ENCODE measurements at regions not wholly inside any gene's neighbourhood (a gene's known extent, or its start where the extent isn't known, plus 50 kb on each side); places are given as distances from the start of the nearest gene placed in this dataset.

DNA sequence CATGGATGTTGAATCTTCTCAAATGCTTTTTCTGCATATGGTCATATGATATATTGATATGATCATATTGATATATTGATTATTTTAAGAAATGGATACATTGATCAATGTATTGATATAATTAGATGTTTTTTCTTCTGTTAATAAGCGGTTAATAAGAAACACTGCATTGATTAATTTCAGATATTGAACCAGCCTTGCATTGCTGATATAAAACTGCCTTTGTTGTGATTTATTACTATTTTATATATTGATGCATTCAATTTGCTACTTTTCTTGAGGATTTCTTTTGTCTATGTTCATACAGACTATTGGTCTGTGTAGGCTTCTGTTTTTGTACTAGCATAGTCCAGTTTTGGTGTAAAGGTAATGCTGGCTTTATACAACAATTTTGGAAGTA, 79.7 kb upstream of the ELN start:
- no peak for TF ChIP-seq EZH2phosphoT487 (IDR thresholded peaks at IDR 0.05; ENCODE audit: borderline replicate concordance, low read length)
- TF ChIP-seq, protein P1, sequence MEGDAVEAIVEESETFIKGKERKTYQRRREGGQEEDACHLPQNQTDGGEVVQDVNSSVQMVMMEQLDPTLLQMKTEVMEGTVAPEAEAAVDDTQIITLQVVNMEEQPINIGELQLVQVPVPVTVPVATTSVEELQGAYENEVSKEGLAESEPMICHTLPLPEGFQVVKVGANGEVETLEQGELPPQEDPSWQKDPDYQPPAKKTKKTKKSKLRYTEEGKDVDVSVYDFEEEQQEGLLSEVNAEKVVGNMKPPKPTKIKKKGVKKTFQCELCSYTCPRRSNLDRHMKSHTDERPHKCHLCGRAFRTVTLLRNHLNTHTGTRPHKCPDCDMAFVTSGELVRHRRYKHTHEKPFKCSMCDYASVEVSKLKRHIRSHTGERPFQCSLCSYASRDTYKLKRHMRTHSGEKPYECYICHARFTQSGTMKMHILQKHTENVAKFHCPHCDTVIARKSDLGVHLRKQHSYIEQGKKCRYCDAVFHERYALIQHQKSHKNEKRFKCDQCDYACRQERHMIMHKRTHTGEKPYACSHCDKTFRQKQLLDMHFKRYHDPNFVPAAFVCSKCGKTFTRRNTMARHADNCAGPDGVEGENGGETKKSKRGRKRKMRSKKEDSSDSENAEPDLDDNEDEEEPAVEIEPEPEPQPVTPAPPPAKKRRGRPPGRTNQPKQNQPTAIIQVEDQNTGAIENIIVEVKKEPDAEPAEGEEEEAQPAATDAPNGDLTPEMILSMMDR (IDR thresholded peaks at IDR 0.05; ENCODE audit: low read depth, low read length, poor library complexity, severe bottlenecking) = no peak
- no peaks in the 10 kb centered on the region for H3K9me2 ChIP-seq (replicated peaks; ENCODE audit: control insufficient read depth, low read length)
- no peaks in the 10 kb centered on the region for H3K36me3 ChIP-seq (ENCODE audit: control insufficient read depth, low read length)
- no peak overlapping the region for H3K4me2 ChIP-seq (ENCODE audit: low read length)
- H3K27me3 ChIP-seq (ENCODE audit: control insufficient read depth, low read length) = no peaks in the 10 kb centered on the region
- H3F3A ChIP-seq (ENCODE audit: control insufficient read depth, insufficient read depth) = no peaks in the 10 kb centered on the region
- H3K9me3 ChIP-seq (ENCODE audit: control insufficient read depth, insufficient read depth, low read length) = peaks cover 9% of the 10 kb centered on the region
- no peaks in the 10 kb centered on the region for H3K79me2 ChIP-seq (ENCODE audit: control insufficient read depth, low read length)
- H3K4me1 ChIP-seq (ENCODE audit: control insufficient read depth, low read length) = no peaks in the 10 kb centered on the region
- no peaks in the 10 kb centered on the region for H4K20me1 ChIP-seq (ENCODE audit: control insufficient read depth, insufficient read depth, low read depth, low read length)
- no peak overlapping the region for H3K4me3 ChIP-seq (ENCODE audit: low read length)
- no peak overlapping the region for H3K27ac ChIP-seq (ENCODE audit: low read depth, low read length)

DNA sequence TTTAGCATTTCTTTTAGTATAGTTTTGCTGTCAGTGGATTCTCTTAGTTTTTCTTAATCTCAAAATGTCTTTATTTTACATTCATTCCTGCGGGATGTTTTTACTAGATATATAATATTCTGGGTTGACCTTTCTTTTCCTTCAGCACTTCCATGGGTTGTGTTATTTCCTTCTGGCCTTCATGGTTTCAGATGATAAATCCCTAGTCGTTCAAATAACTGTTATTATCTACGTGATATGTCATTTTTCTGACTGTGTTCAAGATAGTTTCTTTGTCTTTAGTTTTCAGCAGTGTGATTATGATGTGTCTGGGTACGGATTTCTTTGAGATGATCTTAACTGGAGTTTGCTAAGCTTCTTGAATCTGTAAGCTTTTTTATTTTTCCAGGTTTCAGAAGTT, 75.7 kb upstream of the ELN start:
- Histone ChIP-seq H3K9me3 (ENCODE audit: control insufficient read depth, insufficient read depth, low read length) (peaks cover 4% of the 10 kb centered on the region), H3K27ac (ENCODE audit: low read depth, low read length) (no peak overlapping the region), H3K4me1 (ENCODE audit: control insufficient read depth, low read length) (no peaks in the 10 kb centered on the region), H3K27me3 (ENCODE audit: control insufficient read depth, low read length) (no peaks in the 10 kb centered on the region), H3K9me2 (replicated peaks; ENCODE audit: control insufficient read depth, low read length) (no peaks in the 10 kb centered on the region), H3K4me2 (ENCODE audit: low read length) (no peak overlapping the region), H4K20me1 (ENCODE audit: control insufficient read depth, insufficient read depth, low read depth, low read length) (no peaks in the 10 kb centered on the region), H3F3A (ENCODE audit: control insufficient read depth, insufficient read depth) (no peaks in the 10 kb centered on the region), H3K79me2 (ENCODE audit: control insufficient read depth, low read length) (no peaks in the 10 kb centered on the region), H3K36me3 (ENCODE audit: control insufficient read depth, low read length) (no peaks in the 10 kb centered on the region), H3K4me3 (ENCODE audit: low read length) (no peak overlapping the region)
- TF ChIP-seq EZH2phosphoT487 (IDR thresholded peaks at IDR 0.05; ENCODE audit: borderline replicate concordance, low read length) = no peak
- TF ChIP-seq, protein P1 (IDR thresholded peaks at IDR 0.05; ENCODE audit: low read depth, low read length, poor library complexity, severe bottlenecking) = no peak

DNA sequence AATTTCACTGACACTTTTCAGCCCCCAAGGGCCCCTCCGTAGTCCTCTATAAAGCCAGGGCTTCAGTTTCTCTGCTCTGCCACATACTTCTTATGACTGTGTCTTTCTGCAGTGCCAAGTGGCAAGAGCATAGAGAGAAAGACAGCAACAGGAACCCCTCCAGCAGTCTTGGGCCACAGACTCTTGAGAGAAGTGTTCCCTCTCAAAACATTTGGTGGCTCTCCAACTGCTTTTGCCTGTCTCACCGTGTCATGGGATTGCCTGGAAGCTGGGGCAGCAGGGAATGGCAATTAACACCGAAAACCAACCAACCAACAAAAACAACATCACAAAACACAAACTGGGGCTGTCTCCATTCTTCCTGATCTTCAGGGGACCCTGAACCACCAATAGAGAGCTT, 73.8 kb upstream of the ELN start:
- Histone ChIP-seq H4K20me1 (ENCODE audit: control insufficient read depth, insufficient read depth, low read depth, low read length) (no peaks in the 10 kb centered on the region), H3F3A (ENCODE audit: control insufficient read depth, insufficient read depth) (0 out of 2 replicates have a peak, but pooled peaks cover 2% of the 10 kb centered on the region), H3K9me3 (ENCODE audit: control insufficient read depth, insufficient read depth, low read length) (no peaks in the 10 kb centered on the region; the same call in 1 of the 2 replicates), H3K27ac (ENCODE audit: low read depth, low read length) (no peak overlapping the region), H3K9me2 (replicated peaks; ENCODE audit: control insufficient read depth, low read length) (no peaks in the 10 kb centered on the region), H3K4me1 (ENCODE audit: control insufficient read depth, low read length) (no peaks in the 10 kb centered on the region), H3K4me3 (ENCODE audit: low read length) (no peak overlapping the region), H3K27me3 (ENCODE audit: control insufficient read depth, low read length) (peaks cover 2% of the 10 kb centered on the region; the same call in 1 of the 2 replicates), H3K4me2 (ENCODE audit: low read length) (no peak overlapping the region), H3K36me3 (ENCODE audit: control insufficient read depth, low read length) (no peaks in the 10 kb centered on the region), H3K79me2 (ENCODE audit: control insufficient read depth, low read length) (no peaks in the 10 kb centered on the region)
- TF ChIP-seq, protein P1 (IDR thresholded peaks at IDR 0.05; ENCODE audit: low read depth, low read length, poor library complexity, severe bottlenecking) = no peak
- TF ChIP-seq EZH2phosphoT487 (IDR thresholded peaks at IDR 0.05; ENCODE audit: borderline replicate concordance, low read length) = no peak
